Naive thymus-derived CD8-positive, alpha-beta T cell (primary cell): ENCODE measurements at regions not wholly inside any gene's neighbourhood (a gene's known extent, or its start where the extent isn't known, plus 50 kb on each side); places are given as distances from the start of the nearest gene placed in this dataset.

Experiments used
- ATAC-seq, 2 donors: fragments of 150-1000 bp; cut with Tn5 transposase in 1 of 2; sonication (Bioruptor Pico), chemical (Tn5 transposase) in 1 of 2; 1 replicate in 1 of 2; 2 replicates in 1 of 2; pipeline ENCODE4 v1.10.0; 2021; ENCODE audit warnings: mild to moderate bottlenecking in 2 of 2, moderate library complexity in 2 of 2
- POLR2A ChIA-PET: fragments of 350-600 bp; sonication (Branson Sonifier 250); formaldehyde crosslinking; loops from one replicate; lab custom pipeline; 2021; ENCODE audit warnings: antibody characterized with exemption; lab: Charles Lee
- DNase-seq, 10 donors: peaks; one replicate each; pipeline versions ENCODE4 v3.0.0 to v3.0.0-alpha.2; 2020 to 2022
- H3K27ac Mint-ChIP-seq, 10 donors: one replicate each; pipeline ENCODE4 v1.8.0; 2020 to 2022; ENCODE audit warnings: mild to moderate bottlenecking in 10 of 10, mixed read lengths in 10 of 10, moderate library complexity in 4 of 10, inconsistent platforms in 1 of 10
- H3K27me3 Mint-ChIP-seq, 5 donors: one replicate each; pipeline ENCODE4 v1.8.0; 2021 to 2022; ENCODE audit warnings: mixed read lengths in 5 of 5
- H3K36me3 Mint-ChIP-seq, 3 donors: one replicate each; pipeline ENCODE4 v1.8.0; 2020 to 2022; ENCODE audit warnings: mixed read lengths in 3 of 3, mild to moderate bottlenecking in 2 of 3, inconsistent platforms in 1 of 3
- H3K4me1 Mint-ChIP-seq, 4 donors: one replicate each; pipeline ENCODE4 v1.8.0; 2021 to 2022; ENCODE audit warnings: mixed read lengths in 4 of 4
- H3K4me3 Mint-ChIP-seq, 10 donors: one replicate each; pipeline ENCODE4 v1.8.0; 2020 to 2022; ENCODE audit warnings: mild to moderate bottlenecking in 10 of 10, mixed read lengths in 10 of 10, moderate library complexity in 6 of 10, inconsistent platforms in 1 of 10
- H3K9me3 Mint-ChIP-seq, 9 donors: one replicate each; pipeline ENCODE4 v1.8.0; 2020 to 2022; ENCODE audit warnings: mixed read lengths in 9 of 9, mild to moderate bottlenecking in 3 of 9, inconsistent platforms in 1 of 9, moderate library complexity in 1 of 9

DNA sequence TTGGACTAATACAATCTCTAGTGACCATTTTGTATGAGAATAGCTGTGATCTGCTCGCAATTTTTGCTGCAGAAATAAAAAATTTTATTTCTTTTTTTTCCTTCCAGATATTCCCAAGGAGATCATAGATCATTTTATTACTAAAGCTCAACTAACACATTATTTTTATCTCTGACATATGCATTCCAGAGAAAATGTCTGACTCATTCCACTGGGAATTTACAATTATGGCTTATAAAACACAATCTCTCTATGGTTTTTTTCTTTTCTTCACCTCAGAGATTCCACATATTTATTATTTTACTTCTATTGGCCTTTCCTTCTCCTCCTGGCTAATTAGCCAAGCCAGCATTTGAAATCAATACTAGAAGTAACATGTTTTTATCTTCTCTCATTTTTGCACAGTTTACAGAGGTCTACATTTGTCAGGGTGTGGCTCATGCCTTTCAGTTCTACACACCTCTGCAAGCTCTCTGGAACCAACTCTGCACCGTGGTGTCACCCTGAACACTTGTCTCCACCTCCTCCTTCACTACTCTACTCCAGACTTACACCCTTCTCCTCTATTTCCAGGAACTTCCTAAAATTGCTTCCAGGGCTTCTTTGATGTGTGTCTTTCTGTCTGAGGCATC, 59.8 kb upstream of the GPM6A start:
- POLR2A ChIA-PET = no interaction called here
- H3K9me3 Mint-ChIP-seq = peaks cover 0 to 32% (median 0%) of the 10 kb centered on the region in 9 donors
- peaks cover 0 to 3% (median 0%) of the 10 kb centered on the region in 5 donors for H3K27me3 Mint-ChIP-seq
- no peak overlapping the region for H3K4me3 Mint-ChIP-seq
- DNase-seq (no peak), ATAC-seq (no peak)
- H3K36me3 Mint-ChIP-seq = no peaks in the 10 kb centered on the region
- H3K4me1 Mint-ChIP-seq = no peaks in the 10 kb centered on the region
- H3K27ac Mint-ChIP-seq = no peak overlapping the region

DNA sequence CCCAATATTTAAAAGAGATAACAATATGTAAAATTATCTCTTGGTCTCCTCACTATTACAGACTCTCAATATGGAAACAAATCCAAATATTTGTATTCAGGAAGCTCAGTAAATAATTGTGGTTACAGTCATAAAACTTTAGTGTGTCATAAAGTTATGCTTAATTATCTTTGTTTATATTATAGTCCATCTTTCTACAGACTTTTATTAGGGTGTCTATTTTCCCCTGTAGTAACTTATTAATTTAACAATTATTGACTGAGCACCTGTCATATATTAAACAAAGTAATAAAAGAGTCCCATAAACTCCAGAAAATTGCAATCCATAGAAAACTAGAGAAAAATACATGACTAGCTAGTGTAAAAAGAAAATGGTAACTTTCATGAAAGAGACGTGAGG, 61.6 kb upstream of the GPM6A start:
- ATAC-seq = no peak
- POLR2A ChIA-PET = no interaction called here
- no peak overlapping the region for H3K27ac Mint-ChIP-seq
- no peaks in the 10 kb centered on the region for H3K4me1 Mint-ChIP-seq
- H3K36me3 Mint-ChIP-seq = peaks cover 0 to 5% (median 0%) of the 10 kb centered on the region in 3 donors
- H3K9me3 Mint-ChIP-seq = peaks cover 0 to 35% (median 3%) of the 10 kb centered on the region in 9 donors
- no peak overlapping the region for H3K4me3 Mint-ChIP-seq
- no peak for DNase-seq
- H3K27me3 Mint-ChIP-seq = peaks cover 0 to 3% (median 0%) of the 10 kb centered on the region in 5 donors

DNA sequence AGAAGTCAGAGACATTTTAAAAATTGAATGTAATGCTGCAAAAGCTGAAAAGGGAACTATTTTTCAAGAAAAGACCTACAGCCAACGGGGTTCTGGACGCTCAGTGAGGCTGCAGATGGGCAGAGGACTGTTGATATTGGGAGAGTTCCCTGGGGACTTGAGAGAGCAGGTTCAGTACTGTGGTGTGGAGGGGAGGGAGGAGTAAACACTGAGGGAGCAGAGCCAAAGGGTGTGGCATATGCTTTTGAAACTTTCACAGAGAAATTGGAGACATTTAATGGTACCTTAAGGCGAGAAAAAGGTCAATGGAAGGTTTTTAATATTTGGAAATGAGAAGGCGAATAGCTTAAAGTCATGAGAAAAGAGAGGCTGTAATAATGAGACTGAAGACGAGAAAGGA, 62.2 kb upstream of the GPM6A start:
- H3K4me1 Mint-ChIP-seq = no peaks in the 10 kb centered on the region
- DNase-seq = no peak
- no peak overlapping the region for H3K4me3 Mint-ChIP-seq
- ATAC-seq = no peak
- peaks cover 0 to 6% (median 0%) of the 10 kb centered on the region in 5 donors for H3K27me3 Mint-ChIP-seq
- H3K36me3 Mint-ChIP-seq = peaks cover 0 to 5% (median 0%) of the 10 kb centered on the region in 3 donors
- H3K27ac Mint-ChIP-seq = no peak overlapping the region
- H3K9me3 Mint-ChIP-seq = peaks cover 0 to 41% (median 7%) of the 10 kb centered on the region in 9 donors
- POLR2A ChIA-PET = no interaction called here

DNA sequence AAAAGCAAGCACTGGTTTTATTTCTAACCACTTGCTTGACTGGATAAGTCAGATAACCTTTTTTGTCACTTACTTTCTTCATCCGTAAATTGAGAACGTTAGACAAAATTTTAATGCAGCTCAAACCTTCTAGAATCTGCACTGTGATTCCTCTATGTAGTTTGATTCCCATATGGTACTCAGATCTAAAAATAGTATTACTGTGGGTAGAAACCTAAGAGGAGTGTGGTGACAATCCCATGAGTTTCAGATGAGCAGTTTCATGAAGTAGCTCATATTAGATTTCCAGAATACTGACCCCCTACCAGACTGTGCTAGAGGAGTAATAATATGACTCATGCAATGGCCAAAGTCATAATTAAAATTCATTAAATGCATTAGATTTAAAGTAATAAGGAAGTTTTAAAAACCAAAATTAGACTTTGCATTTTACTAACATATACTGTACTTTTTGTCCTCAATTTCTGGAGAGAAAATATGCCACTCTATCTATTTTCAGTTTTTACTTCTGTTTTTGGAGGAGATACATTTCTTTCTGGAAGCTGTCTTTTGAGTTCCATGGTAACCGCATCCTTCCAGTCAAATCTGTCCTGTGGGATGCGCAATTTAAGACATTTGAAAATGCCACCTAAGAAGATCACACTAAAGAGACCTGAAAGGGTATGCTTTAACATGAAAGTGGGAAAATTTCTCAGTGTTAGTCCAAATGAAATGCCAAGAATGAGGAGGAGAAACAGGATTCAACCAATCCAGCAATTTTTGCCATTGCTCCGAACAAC, 64.1 kb upstream of the GPM6A start:
- no peak for DNase-seq
- Mint-ChIP-seq H3K27ac (no peak overlapping the region), H3K4me1 (no peaks in the 10 kb centered on the region), H3K9me3 (peaks cover 0 to 43% (median 9%) of the 10 kb centered on the region in 9 donors), H3K4me3 (no peak overlapping the region), H3K36me3 (peaks cover 0 to 5% (median 0%) of the 10 kb centered on the region in 3 donors), H3K27me3 (peaks cover 0 to 7% (median 0%) of the 10 kb centered on the region in 5 donors)
- ATAC-seq = no peak
- POLR2A ChIA-PET = no interaction called here

DNA sequence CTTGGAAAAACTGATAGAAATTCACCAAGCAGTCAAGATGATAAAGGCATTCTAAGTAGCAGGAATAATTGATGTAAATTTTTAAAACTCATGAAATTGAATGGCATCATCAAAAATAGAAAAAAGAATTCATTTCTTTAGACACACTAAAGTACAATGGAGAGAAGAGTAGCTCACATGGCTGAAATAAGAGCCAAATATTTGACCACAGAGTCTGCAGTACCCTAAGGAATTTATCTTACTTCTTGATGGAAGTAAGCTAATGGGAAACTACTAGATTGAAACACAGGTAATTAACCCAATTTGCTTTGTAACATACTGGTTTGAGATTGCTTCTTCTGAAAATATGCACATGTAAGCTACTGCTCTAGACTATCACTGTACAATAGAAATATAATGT, 70.8 kb upstream of the GPM6A start:
- no peaks in the 10 kb centered on the region for H3K4me1 Mint-ChIP-seq
- DNase-seq = no peak
- POLR2A ChIA-PET = no interaction called here
- no peak overlapping the region for H3K4me3 Mint-ChIP-seq
- H3K36me3 Mint-ChIP-seq = no peaks in the 10 kb centered on the region
- H3K27me3 Mint-ChIP-seq = peaks cover 0 to 3% (median 0%) of the 10 kb centered on the region in 5 donors
- ATAC-seq = no peak
- no peak overlapping the region for H3K27ac Mint-ChIP-seq
- peaks cover 0 to 18% (median 9%) of the 10 kb centered on the region in 9 donors for H3K9me3 Mint-ChIP-seq

DNA sequence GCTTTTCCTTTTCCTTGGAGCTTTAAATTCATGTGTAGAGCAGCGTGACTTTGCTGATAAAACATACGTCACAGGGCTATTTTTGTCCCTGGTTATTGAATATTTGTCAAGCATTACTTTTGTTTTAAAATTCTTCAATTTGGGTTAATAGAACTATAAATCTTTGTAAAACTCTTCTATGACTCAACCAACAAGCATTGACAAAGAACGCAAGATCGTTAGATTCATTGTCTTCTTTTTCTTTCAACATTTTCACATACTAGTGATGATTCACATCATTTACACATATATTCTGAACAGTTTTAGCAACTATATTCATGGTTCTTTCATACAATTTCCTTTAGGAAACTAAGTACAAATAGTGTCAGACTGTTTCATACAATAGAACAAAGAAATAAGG, 72.0 kb upstream of the GPM6A start:
- no peaks in the 10 kb centered on the region for H3K36me3 Mint-ChIP-seq
- DNase-seq = no peak

DNA sequence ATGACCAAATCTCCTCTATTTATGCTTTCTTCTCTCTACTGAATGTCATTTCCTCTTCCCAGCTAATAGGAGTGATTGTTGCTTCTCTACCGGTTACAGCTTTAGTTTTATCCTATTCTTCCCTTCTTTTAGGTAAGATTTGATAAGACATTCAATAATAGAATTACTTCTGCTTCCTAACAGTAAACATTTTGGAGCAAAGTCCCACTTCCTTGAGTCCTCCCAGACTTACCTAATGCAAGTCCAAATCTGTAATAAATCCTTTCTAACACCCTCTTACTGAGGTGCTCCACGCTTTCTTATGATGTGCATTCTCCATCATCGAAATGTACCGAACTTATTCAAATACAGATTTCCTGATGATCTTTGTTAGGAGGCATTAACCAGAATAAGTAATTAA, 79.2 kb upstream of the GPM6A start:
- ATAC-seq (no peak), DNase-seq (no peak)
- no peak overlapping the region for H3K27ac Mint-ChIP-seq
- H3K9me3 Mint-ChIP-seq = peaks cover 0 to 2% (median 0%) of the 10 kb centered on the region in 9 donors
- H3K27me3 Mint-ChIP-seq = no peaks in the 10 kb centered on the region
- POLR2A ChIA-PET = no interaction called here
- no peaks in the 10 kb centered on the region for H3K4me1 Mint-ChIP-seq
- H3K4me3 Mint-ChIP-seq = no peak overlapping the region
- no peaks in the 10 kb centered on the region for H3K36me3 Mint-ChIP-seq

More for the DNA sequence above, 72.0 kb upstream of the GPM6A start:
- H3K4me3 Mint-ChIP-seq = no peak overlapping the region
- POLR2A ChIA-PET = no interaction called here
- peaks cover 0 to 3% (median 0%) of the 10 kb centered on the region in 5 donors for H3K27me3 Mint-ChIP-seq
- no peak overlapping the region for H3K27ac Mint-ChIP-seq
- H3K9me3 Mint-ChIP-seq = peaks cover 0 to 8% (median 5%) of the 10 kb centered on the region in 9 donors
- no peak for ATAC-seq
- H3K4me1 Mint-ChIP-seq = no peaks in the 10 kb centered on the region

DNA sequence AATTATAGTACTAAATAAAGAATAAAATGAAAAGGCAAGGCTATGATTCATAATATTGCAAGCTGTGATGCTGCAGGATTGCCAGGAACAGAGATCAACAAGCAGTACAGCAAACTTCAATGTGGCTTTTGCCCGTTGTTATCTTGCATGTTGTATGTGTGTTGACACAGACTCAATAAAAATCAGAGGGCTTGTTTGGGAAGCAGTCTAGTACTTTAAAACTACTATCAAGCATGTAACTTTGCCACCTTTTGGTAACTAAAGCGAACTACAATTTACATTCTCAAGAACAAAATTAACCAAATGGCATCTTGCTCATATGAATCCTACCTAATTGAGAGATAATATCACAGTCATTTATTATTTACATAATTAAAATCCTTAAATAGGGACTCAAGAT, 79.8 kb upstream of the GPM6A start:
- peaks cover 0 to 2% (median 0%) of the 10 kb centered on the region in 9 donors for H3K9me3 Mint-ChIP-seq
- no peak overlapping the region for H3K4me3 Mint-ChIP-seq
- ATAC-seq (no peak), DNase-seq (no peak)
- POLR2A ChIA-PET = no interaction called here
- no peaks in the 10 kb centered on the region for H3K4me1 Mint-ChIP-seq
- H3K27ac Mint-ChIP-seq = no peak overlapping the region
- H3K27me3 Mint-ChIP-seq = no peaks in the 10 kb centered on the region
- H3K36me3 Mint-ChIP-seq = no peaks in the 10 kb centered on the region

DNA sequence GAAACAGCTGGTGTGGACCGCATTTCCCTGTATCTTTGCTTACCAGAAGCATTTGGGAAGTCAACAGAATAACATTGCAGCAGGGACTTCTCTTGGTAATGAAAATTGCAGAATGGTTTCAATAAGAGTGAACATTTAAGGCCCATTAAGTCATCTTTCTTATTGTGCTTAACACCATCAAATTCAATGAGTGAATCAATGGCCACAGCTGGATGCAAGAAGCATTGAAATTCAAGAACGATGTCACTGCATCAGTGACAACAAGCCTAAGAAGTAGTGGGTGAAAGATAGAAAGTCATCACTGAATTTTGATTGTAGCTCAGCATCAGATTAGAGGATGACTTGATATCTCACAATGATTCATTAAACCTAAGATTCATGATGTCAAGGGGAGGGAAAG, 93.9 kb upstream of the GPM6A start:
- Mint-ChIP-seq H3K9me3 (peaks cover 0 to 1% (median 0%) of the 10 kb centered on the region in 9 donors), H3K36me3 (no peaks in the 10 kb centered on the region), H3K27ac (no peak overlapping the region), H3K27me3 (peaks cover 0 to 1% (median 0%) of the 10 kb centered on the region in 5 donors), H3K4me1 (no peaks in the 10 kb centered on the region), H3K4me3 (no peak overlapping the region)
- POLR2A ChIA-PET = no interaction called here
- ATAC-seq (no peak), DNase-seq (no peak)

DNA sequence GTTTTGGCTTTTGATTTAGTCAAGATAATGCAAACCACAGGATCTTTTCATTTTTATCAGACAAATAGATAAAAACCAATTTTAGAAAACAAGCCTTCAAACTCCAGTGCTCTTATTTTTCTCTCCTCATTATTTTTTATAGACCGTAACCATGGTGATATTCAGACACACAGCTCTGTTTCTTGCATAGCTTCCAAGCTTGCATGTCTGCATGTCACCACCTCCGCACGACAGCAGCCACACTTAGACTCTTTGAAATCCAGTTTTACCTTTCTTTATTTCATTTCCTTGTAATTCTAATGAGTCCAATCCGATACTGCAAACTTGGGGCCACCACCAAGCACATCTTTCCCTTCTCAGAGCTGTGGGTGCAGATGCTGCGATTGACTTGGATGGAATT, 94.3 kb upstream of the GPM6A start:
- ATAC-seq (no peak), DNase-seq (no peak)
- H3K9me3 Mint-ChIP-seq = no peaks in the 10 kb centered on the region
- H3K27me3 Mint-ChIP-seq = peaks cover 0 to 1% (median 0%) of the 10 kb centered on the region in 5 donors
- H3K27ac Mint-ChIP-seq = no peak overlapping the region
- no peaks in the 10 kb centered on the region for H3K36me3 Mint-ChIP-seq
- POLR2A ChIA-PET = no interaction called here
- H3K4me3 Mint-ChIP-seq = no peak overlapping the region
- no peaks in the 10 kb centered on the region for H3K4me1 Mint-ChIP-seq

DNA sequence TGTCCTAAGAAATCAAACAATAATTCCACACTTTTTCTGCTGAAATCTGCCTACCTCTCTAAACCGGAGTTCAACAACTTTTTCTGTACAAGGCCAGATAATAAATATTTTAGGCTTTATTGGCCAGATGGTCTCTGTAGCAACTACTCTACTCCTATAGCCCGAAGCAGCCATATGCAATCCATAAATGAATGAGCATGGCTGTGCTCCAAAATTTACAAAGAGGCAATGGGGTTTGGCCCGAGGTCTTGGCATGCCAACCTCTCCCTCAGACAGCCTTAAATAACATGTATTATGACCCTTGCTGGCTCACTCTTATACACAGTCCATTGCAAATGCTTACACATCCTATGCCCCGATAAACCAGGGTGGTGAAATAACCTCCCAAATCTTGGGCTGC, 98.6 kb upstream of the GPM6A start:
- Mint-ChIP-seq H3K4me3 (no peak overlapping the region), H3K27me3 (peaks cover 0 to 5% (median 0%) of the 10 kb centered on the region in 5 donors), H3K9me3 (peaks cover 0 to 4% (median 0%) of the 10 kb centered on the region in 9 donors), H3K4me1 (no peaks in the 10 kb centered on the region), H3K36me3 (no peaks in the 10 kb centered on the region), H3K27ac (no peak overlapping the region)
- POLR2A ChIA-PET = no interaction called here
- no peak for DNase-seq
- no peak for ATAC-seq

DNA sequence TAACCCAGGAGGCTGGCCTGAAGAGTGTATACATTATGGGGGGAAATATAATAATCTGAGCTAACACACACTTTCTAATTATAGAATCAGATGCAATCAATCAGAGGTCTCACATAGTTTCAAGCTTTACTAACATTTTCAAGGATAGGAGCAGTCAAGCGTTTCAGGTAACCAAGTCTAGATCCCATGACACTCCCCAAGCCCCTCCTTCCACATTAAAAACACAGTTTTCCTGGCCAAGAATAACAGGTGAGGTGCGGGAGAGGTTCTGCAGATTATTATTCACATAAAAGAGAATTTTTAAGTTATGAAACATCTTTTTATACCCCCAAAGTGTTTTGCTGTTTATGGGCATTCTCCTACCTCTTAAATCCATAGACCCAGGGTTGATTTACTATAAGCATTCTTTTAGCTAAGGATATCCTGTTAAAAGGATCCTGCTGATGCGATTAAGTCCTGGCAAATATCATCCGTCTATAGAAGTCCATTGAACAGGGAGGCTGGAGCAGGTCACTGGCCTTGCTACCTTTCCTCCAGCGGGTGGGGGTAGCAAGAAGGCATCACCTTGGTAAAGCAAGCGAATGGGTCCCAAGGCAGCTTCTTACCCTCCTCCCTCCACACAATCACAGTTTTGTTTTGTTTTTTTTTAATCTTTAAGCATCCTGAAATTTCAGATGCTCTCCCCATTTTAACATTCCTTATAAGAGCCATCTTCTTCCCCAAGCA, 104.7 kb upstream of the GPM6A start:
- Mint-ChIP-seq H3K4me3 (no peak overlapping the region), H3K36me3 (no peaks in the 10 kb centered on the region), H3K27me3 (peaks cover 0 to 6% (median 5%) of the 10 kb centered on the region in 5 donors), H3K4me1 (no peaks in the 10 kb centered on the region), H3K9me3 (peaks cover 0 to 4% (median 0%) of the 10 kb centered on the region in 9 donors), H3K27ac (no peak overlapping the region)
- ATAC-seq (no peak), DNase-seq (no peak)
- POLR2A ChIA-PET = no interaction called here

DNA sequence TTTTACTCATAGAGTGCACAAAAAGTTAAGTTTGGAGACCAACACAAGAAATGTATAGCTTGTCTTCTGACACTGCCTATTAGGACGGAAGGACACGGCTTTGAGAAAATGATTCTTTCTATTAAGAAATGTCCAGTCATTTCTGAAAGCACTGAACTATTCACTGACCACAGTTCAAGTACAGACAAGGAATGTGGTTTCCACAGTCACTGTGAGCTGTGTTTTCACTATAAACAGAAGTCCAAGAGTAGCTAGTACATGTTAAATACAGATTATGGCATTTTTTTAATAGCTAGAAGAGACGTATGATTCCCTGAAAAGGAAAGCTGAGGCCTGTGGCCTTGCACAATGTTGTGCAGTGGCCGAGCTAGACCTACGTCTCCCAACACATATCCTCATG, 115.1 kb upstream of the GPM6A start:
- Mint-ChIP-seq H3K4me1 (no peaks in the 10 kb centered on the region), H3K36me3 (no peaks in the 10 kb centered on the region), H3K9me3 (peaks cover 0 to 1% (median 0%) of the 10 kb centered on the region in 9 donors), H3K27me3 (no peaks in the 10 kb centered on the region), H3K4me3 (no peak overlapping the region), H3K27ac (no peak overlapping the region)
- no peak for ATAC-seq
- POLR2A ChIA-PET = no interaction called here
- DNase-seq = no peak
